ENCODE measurements at regions not wholly inside any gene's neighbourhood (a gene's known extent, or its start where the extent isn't known, plus 50 kb on each side); places are given as distances from the start of the nearest gene placed in this dataset.

DNA sequence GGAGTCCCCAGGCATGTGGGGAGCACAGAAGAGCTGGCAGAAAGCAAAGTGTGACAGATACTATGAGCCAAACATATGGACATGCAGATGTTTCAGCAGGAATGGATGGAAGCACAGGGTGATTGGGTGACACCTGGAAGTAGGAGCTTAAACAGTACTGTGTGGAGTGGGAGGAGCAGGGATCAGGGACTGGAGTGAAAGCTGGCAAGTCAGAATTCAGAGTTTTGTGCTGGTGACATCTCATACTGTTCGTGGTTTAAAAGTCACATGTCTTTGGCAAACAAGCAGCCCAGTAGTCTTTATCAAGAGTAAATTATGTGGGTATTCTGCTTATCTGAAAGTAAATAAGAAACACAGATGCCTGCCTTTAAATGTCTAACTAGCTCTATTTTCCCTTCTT lies 408.2 kb downstream of the COG6 start:
- TF ChIP-seq, protein P1, sequence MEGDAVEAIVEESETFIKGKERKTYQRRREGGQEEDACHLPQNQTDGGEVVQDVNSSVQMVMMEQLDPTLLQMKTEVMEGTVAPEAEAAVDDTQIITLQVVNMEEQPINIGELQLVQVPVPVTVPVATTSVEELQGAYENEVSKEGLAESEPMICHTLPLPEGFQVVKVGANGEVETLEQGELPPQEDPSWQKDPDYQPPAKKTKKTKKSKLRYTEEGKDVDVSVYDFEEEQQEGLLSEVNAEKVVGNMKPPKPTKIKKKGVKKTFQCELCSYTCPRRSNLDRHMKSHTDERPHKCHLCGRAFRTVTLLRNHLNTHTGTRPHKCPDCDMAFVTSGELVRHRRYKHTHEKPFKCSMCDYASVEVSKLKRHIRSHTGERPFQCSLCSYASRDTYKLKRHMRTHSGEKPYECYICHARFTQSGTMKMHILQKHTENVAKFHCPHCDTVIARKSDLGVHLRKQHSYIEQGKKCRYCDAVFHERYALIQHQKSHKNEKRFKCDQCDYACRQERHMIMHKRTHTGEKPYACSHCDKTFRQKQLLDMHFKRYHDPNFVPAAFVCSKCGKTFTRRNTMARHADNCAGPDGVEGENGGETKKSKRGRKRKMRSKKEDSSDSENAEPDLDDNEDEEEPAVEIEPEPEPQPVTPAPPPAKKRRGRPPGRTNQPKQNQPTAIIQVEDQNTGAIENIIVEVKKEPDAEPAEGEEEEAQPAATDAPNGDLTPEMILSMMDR (IDR thresholded peaks at IDR 0.05) = no peak

GRCh38 chr13:40064154-40065097 lies 409.0 kb downstream of the COG6 start:
- TF ChIP-seq, protein P1 (IDR thresholded peaks at IDR 0.05) = no peak

- TF ChIP-seq, protein P1 (IDR thresholded peaks at IDR 0.05) = peak; percentile 70
Observed at GRCh38 chr13:40069173-40070044, 413.9 kb downstream of the COG6 start.

DNA sequence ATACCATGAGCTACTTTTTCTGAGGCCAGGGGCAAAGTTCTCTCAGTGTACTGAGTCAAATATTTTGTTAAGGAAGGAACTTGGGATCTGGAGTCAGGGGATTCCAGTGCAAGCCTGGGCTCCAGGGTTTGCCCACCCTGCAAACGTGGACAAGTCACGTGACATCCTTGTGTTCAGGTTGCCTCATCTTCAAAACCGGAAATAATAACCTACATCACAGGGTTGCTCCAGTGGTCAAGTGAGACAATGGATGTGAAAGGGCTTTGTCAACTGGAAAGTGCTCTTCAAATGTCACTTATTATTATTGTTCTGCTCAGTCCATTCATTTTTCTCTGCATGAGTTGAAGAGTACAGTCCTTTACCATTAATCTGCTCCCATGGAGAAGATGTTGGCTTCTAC lies 414.9 kb downstream of the COG6 start:
- TF ChIP-seq, protein P1 (IDR thresholded peaks at IDR 0.05) = no peak

DNA sequence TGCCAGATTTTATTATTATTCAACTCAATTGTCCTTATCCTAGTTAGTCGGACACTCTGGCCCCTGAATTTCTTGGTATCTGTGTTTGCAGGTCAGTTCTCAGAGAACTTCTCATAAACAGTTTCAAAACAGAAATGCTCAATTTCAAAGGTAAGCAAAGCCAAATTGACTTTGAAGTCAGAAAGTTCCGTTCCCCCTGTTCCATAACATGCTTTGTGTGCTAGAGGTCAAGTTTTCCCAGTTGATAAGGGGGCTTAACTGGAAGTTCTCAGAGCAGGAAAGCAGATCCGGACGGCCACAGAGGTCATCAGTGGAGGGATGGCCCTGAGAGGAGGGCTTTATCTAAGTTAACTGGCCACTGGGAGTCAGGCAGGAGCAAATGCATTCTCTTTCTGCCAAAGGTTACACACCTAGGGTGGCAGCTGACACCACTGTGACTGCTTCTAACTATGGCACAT lies 417.2 kb downstream of the COG6 start:
- TF ChIP-seq, protein P1 (IDR thresholded peaks at IDR 0.05) = no peak

GRCh38 chr13:40074338-40074737 lies 418.9 kb downstream of the COG6 start:
- TF ChIP-seq, protein P1 (IDR thresholded peaks at IDR 0.05) = no peak

- TF ChIP-seq, protein P1 (IDR thresholded peaks at IDR 0.05) = no peak
Observed at GRCh38 chr13:40075281-40075680, 419.8 kb downstream of the COG6 start.
